Adrenal gland (tissue), 9 donors: ENCODE measurements at regions not wholly inside any gene's neighbourhood (a gene's known extent, or its start where the extent isn't known, plus 50 kb on each side); places are given as distances from the start of the nearest gene placed in this dataset.

ENCODE experiments used
- DNase-seq, 7 donors: peaks; one replicate each; pipeline ENCODE4 v3.0.0-alpha.2; 2019 to 2020
- H3K27ac ChIP-seq, 5 donors: fragments of 200-600 bp; sonication (generic) in 4 of 5; 1 replicate in 3 of 5; 2 replicates in 2 of 5; pipeline versions ENCODE4 v1.5.1 to v1.8.0; 2016 to 2020; ENCODE audit warnings: mild to moderate bottlenecking in 1 of 5
- H3K27me3 ChIP-seq: fragments of 200-600 bp; 2 replicates; pipeline ENCODE4 v1.8.0; 2021
- H3K36me3 ChIP-seq, 2 donors: fragments of 200-600 bp; replicated peaks in 1 of 2; 1 replicate in 1 of 2; 2 replicates in 1 of 2; pipeline versions ENCODE4 v1.5.1 to v1.8.0; 2018 to 2022
- H3K4me1 ChIP-seq, 2 donors: fragments of 200-600 bp; replicated peaks in 1 of 2; 1 replicate in 1 of 2; 2 replicates in 1 of 2; pipeline versions ENCODE4 v1.5.1 to v1.8.0; 2018 to 2021
- H3K4me3 ChIP-seq, 4 donors: fragments of 200-600 bp; sonication (generic) in 3 of 4; one replicate each; pipeline ENCODE4 v1.5.1; 2016 to 2018
- H3K9me3 ChIP-seq, 3 donors: fragments of 200-600 bp; sonication (generic) in 1 of 3; replicated peaks in 1 of 3; 1 replicate in 2 of 3; 2 replicates in 1 of 3; pipeline versions ENCODE4 v1.5.1 to v1.8.0; 2016 to 2021
- CTCF ChIP-seq, 6 experiments: fragments of 450-650 bp in 4 of 6; fragments of 200-600 bp in 2 of 6; sonication (generic) in 1 of 6; IDR thresholded peaks; 1 replicate in 5 of 6; 2 replicates in 1 of 6; pipeline versions ENCODE4 v1.5.1 to v1.8.0; 2016 to 2021; ENCODE audit warnings: antibody characterized with exemption in 6 of 6, mild to moderate bottlenecking in 2 of 6, moderate library complexity in 1 of 6
- POLR2A ChIP-seq, 2 donors: fragments of 450-650 bp; IDR thresholded peaks; one replicate each; pipeline ENCODE4 v1.6.1; 2017; ENCODE audit warnings: antibody characterized with exemption in 2 of 2, mild to moderate bottlenecking in 2 of 2, moderate library complexity in 1 of 2
- WGBS, 4 donors: extraction: QIAGEN DNeasy Blood & Tissue Kit in 2 of 4; methylation state at CpG; one replicate each; pipeline versions ENCODE4 v1.1.5 to v1.1.7; 2013 to 2017; 5-methylcytosine and 5-hydroxymethylcytosine counted together
- intact Hi-C, 2 donors: fragments of 100-400 bp; cut with DNase I; formaldehyde crosslinking; loops; one replicate each; pipeline versions ENCODE4 v1.14.1 to v1.15.0; 2022 to 2023
- donor health status: healthy with polysubstance abuse.
- donor health status: Bipolar disorder and iron deficiency.
- donor health status: DM: yes; HTN: yes; CAD: no.
- donor health status: DM: no; HTN: no; CAD: no.
- donor health status: DM: no; HTN: no; CAD: no.

GRCh38 chr12:75713434-75713833 lies 202.0 kb upstream of the KRR1 start:
- DNase-seq, result no peak
- H3K27ac ChIP-seq, result no peak overlapping the region
- intact Hi-C loops, result no loop called here
- H3K4me3 ChIP-seq, result no peak overlapping the region
- no peaks in the 10 kb centered on the region for H3K36me3 ChIP-seq
- 90 to 94% (median 94%) methylated on average over 3 of the region's 3 CpGs for WGBS, 4 donors
- TF ChIP-seq CTCF (IDR thresholded peaks at IDR 0.05) (no peak), POLR2A (IDR thresholded peaks at IDR 0.05) (no peak)
- H3K27me3 ChIP-seq, result no peaks in the 10 kb centered on the region
- H3K9me3 ChIP-seq, result no peaks in the 10 kb centered on the region
- peaks cover 12 to 27% of the 10 kb centered on the region in 2 donors for H3K4me1 ChIP-seq

- no peak for TF ChIP-seq CTCF (IDR thresholded peaks at IDR 0.05)
- TF ChIP-seq POLR2A (IDR thresholded peaks at IDR 0.05), result no peak
- H3K36me3 ChIP-seq, result no peaks in the 10 kb centered on the region
- no peaks in the 10 kb centered on the region for H3K9me3 ChIP-seq
- no peak overlapping the region for H3K4me3 ChIP-seq
- no peak for DNase-seq
- H3K27ac ChIP-seq, result no peak overlapping the region
- H3K27me3 ChIP-seq, result no peaks in the 10 kb centered on the region
- intact Hi-C loops, result no loop called here
- H3K4me1 ChIP-seq, result peaks cover 12 to 38% of the 10 kb centered on the region in 2 donors
Observed at GRCh38 chr12:75712223-75712622, 200.8 kb upstream of the KRR1 start.

GRCh38 chr12:75711271-75711670 lies 199.9 kb upstream of the KRR1 start:
- intact Hi-C loops, result no loop called here
- H3K27me3 ChIP-seq, result no peaks in the 10 kb centered on the region
- no peaks in the 10 kb centered on the region for H3K9me3 ChIP-seq
- DNase-seq, result no peak
- H3K27ac ChIP-seq, result no peak overlapping the region
- no peaks in the 10 kb centered on the region for H3K36me3 ChIP-seq
- TF ChIP-seq CTCF (IDR thresholded peaks at IDR 0.05), result no peak
- no peak for TF ChIP-seq POLR2A (IDR thresholded peaks at IDR 0.05)
- no peak overlapping the region for H3K4me3 ChIP-seq
- WGBS, 4 donors, result 76 to 93% (median 87%) methylated on average over 2 of the region's 2 CpGs
- H3K4me1 ChIP-seq, result peaks cover 16 to 47% of the 10 kb centered on the region in 2 donors

- WGBS, 4 donors, result 47 to 87% (median 74%) methylated on average over 2 of the region's 2 CpGs
- no peak for DNase-seq
- intact Hi-C loops, result no loop called here
- H3K27me3 ChIP-seq, result no peaks in the 10 kb centered on the region
- no peaks in the 10 kb centered on the region for H3K9me3 ChIP-seq
- TF ChIP-seq CTCF (IDR thresholded peaks at IDR 0.05), result no peak
- no peak for TF ChIP-seq POLR2A (IDR thresholded peaks at IDR 0.05)
- H3K36me3 ChIP-seq, result no peaks in the 10 kb centered on the region
- no peak overlapping the region for H3K27ac ChIP-seq
- peaks cover 22 to 55% of the 10 kb centered on the region in 2 donors for H3K4me1 ChIP-seq
- no peak overlapping the region for H3K4me3 ChIP-seq
Observed at GRCh38 chr12:75710361-75711069, 199.1 kb upstream of the KRR1 start.
